Neural cell (in vitro differentiated cells): ENCODE measurements at regions not wholly inside any gene's neighbourhood (a gene's known extent, or its start where the extent isn't known, plus 50 kb on each side); places are given as distances from the start of the nearest gene placed in this dataset.

Experiments used
- H2AFZ ChIP-seq: fragments of 200-600, 300-800 bp; sonication (generic), shearing (Covaris generic); 2 replicates; pipeline ENCODE4 v1.6.0; 2014; ENCODE audit warnings: low read depth, mild to moderate bottlenecking, antibody characterized with exemption, low read length, moderate library complexity
- H3F3A ChIP-seq: fragments of 200-600 bp; shearing (Covaris generic); 2 replicates; pipeline ENCODE4 v1.6.1; 2016; ENCODE audit warnings: mild to moderate bottlenecking, moderate library complexity, mixed read lengths, antibody characterized with exemption, low read length; ENCODE audit not compliant: insufficient read depth, poor library complexity, severe bottlenecking
- H3K27ac ChIP-seq: fragments of 200-600, 300-800 bp; sonication (generic), shearing (Covaris generic); 2 replicates; pipeline ENCODE4 v1.5.1; 2014; ENCODE audit warnings: mild to moderate bottlenecking, low read length, moderate library complexity
- H3K27me3 ChIP-seq: fragments of 300-800, 200-600 bp; sonication (generic), shearing (Covaris generic); 2 replicates; pipeline ENCODE4 v1.6.0; 2014; ENCODE audit warnings: mild to moderate bottlenecking, low read depth, low read length, moderate library complexity; ENCODE audit not compliant: insufficient read depth
- H3K36me3 ChIP-seq: fragments of 300-800, 200-600 bp; sonication (generic), shearing (Covaris generic); 2 replicates; pipeline ENCODE4 v1.5.1; 2014; ENCODE audit warnings: mild to moderate bottlenecking, antibody characterized with exemption, low read length, moderate library complexity; ENCODE audit not compliant: insufficient read depth
- H3K4me2 ChIP-seq: fragments of 300-800, 200-600 bp; sonication (generic), shearing (Covaris generic); 2 replicates; pipeline ENCODE4 v1.6.0; 2014; ENCODE audit warnings: mild to moderate bottlenecking, low read length
- H3K4me3 ChIP-seq: fragments of 300-800, 200-600 bp; sonication (generic), shearing (Covaris generic); 2 replicates; pipeline ENCODE4 v1.5.1; 2014; ENCODE audit warnings: mild to moderate bottlenecking, low read length, moderate library complexity
- H3K79me2 ChIP-seq: fragments of 200-600 bp; shearing (Covaris generic); replicated peaks from 2 replicates; pipeline ENCODE4 v1.6.0; 2014; ENCODE audit warnings: mild to moderate bottlenecking, low read length, moderate library complexity; ENCODE audit not compliant: insufficient read depth
- H3K9ac ChIP-seq: fragments of 300-800, 200-600 bp; sonication (generic), shearing (Covaris generic); 2 replicates; pipeline ENCODE4 v1.6.1; 2016; ENCODE audit warnings: mild to moderate bottlenecking, low read length, mixed read lengths
- H3K9me2 ChIP-seq: fragments of 200-600 bp; shearing (Covaris generic); 2 replicates; pipeline ENCODE4 v1.6.1; 2016; ENCODE audit warnings: mild to moderate bottlenecking, low read length, mixed read lengths; ENCODE audit not compliant: insufficient read depth
- H3K9me3 ChIP-seq: fragments of 200-600, 300-800 bp; sonication (generic), shearing (Covaris generic); 2 replicates; pipeline ENCODE4 v1.6.1; 2016; ENCODE audit warnings: mild to moderate bottlenecking, mixed run types, low read length, moderate library complexity, mixed read lengths
- H4K20me1 ChIP-seq: fragments of 200-600 bp; shearing (Covaris generic); 2 replicates; pipeline ENCODE4 v1.6.1; 2016; ENCODE audit warnings: mild to moderate bottlenecking, mixed run types; ENCODE audit not compliant: insufficient read depth
- CTCF ChIP-seq: fragments of 450-650 bp; IDR thresholded peaks from 2 replicates; pipeline ENCODE4 v1.5.1; 2014; ENCODE audit warnings: antibody characterized with exemption, mild to moderate bottlenecking, moderate library complexity; ENCODE audit not compliant: poor library complexity, severe bottlenecking
- EP300 ChIP-seq: fragments of 450-650 bp; conservative IDR thresholded peaks from 2 replicates; pipeline ENCODE4 v1.6.1; 2014; ENCODE audit warnings: antibody characterized with exemption, mild to moderate bottlenecking, moderate library complexity; ENCODE audit not compliant: poor library complexity, severe bottlenecking
- EZH2 ChIP-seq: fragments of 200-600, 300-800 bp; shearing (Covaris generic), sonication (generic); IDR thresholded peaks from 2 replicates; pipeline ENCODE4 v1.6.1; 2014; ENCODE audit warnings: antibody characterized with exemption, low read length, borderline replicate concordance, mild to moderate bottlenecking; ENCODE audit not compliant: insufficient read depth, poor library complexity, severe bottlenecking
- MXI1 ChIP-seq: fragments of 450-650 bp; conservative IDR thresholded peaks from 2 replicates; pipeline ENCODE4 v1.6.1; 2014; ENCODE audit warnings: antibody characterized with exemption, mild to moderate bottlenecking; ENCODE audit not compliant: poor library complexity, severe bottlenecking
- POLR2AphosphoS5 ChIP-seq: IDR thresholded peaks from 2 replicates; pipeline ENCODE4 v1.6.1; 2012
- RAD21 ChIP-seq: fragments of 450-650 bp; conservative IDR thresholded peaks from 2 replicates; pipeline ENCODE4 v1.6.1; 2014; ENCODE audit warnings: antibody characterized with exemption, mild to moderate bottlenecking, moderate library complexity
- SMC3 ChIP-seq: fragments of 450-650 bp; conservative IDR thresholded peaks from 2 replicates; pipeline ENCODE4 v1.6.1; 2014; ENCODE audit warnings: antibody characterized with exemption, mild to moderate bottlenecking, moderate library complexity; ENCODE audit not compliant: poor library complexity
- TAF1 ChIP-seq: IDR thresholded peaks from 2 replicates; pipeline ENCODE4 v1.6.1; 2012; ENCODE audit warnings: low read depth
- TF ChIP-seq, protein P1 (sequence below): IDR thresholded peaks from 2 replicates; pipeline ENCODE4 v1.6.1; 2012; ENCODE audit warnings: borderline replicate concordance

DNA sequence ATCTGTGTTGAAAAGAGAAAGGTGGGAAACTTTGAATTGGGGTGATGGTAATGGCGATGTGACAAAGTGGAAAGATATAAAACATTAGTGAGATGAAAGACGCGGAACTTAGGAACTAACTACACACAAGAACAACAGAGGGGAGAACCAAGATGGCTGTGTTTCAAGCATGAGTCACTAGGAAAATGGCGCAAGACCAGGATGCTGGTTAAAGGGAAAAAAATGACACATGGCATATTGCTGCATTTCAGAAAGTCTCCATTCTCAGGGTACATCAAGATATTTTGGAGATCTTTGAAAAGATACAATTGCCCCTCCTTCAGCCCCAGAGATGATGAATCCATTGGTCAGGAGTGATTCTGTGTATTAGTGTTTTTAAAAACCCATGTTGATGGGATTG is 164.4 kb downstream of the FBXO8 start:
- no peak overlapping the region for H3K9ac ChIP-seq
- H2AFZ ChIP-seq, result no peak overlapping the region
- H3K9me2 ChIP-seq, result no peaks in the 10 kb centered on the region
- no peaks in the 10 kb centered on the region for H3K36me3 ChIP-seq
- no peaks in the 10 kb centered on the region for H3K27me3 ChIP-seq
- no peaks in the 10 kb centered on the region for H3K79me2 ChIP-seq
- H4K20me1 ChIP-seq, result no peaks in the 10 kb centered on the region
- no peak overlapping the region for H3K27ac ChIP-seq
- H3K9me3 ChIP-seq, result no peaks in the 10 kb centered on the region
- no peak for TF ChIP-seq MXI1
- TF ChIP-seq TAF1, result no peak
- TF ChIP-seq EP300, result no peak
- TF ChIP-seq, protein P1, sequence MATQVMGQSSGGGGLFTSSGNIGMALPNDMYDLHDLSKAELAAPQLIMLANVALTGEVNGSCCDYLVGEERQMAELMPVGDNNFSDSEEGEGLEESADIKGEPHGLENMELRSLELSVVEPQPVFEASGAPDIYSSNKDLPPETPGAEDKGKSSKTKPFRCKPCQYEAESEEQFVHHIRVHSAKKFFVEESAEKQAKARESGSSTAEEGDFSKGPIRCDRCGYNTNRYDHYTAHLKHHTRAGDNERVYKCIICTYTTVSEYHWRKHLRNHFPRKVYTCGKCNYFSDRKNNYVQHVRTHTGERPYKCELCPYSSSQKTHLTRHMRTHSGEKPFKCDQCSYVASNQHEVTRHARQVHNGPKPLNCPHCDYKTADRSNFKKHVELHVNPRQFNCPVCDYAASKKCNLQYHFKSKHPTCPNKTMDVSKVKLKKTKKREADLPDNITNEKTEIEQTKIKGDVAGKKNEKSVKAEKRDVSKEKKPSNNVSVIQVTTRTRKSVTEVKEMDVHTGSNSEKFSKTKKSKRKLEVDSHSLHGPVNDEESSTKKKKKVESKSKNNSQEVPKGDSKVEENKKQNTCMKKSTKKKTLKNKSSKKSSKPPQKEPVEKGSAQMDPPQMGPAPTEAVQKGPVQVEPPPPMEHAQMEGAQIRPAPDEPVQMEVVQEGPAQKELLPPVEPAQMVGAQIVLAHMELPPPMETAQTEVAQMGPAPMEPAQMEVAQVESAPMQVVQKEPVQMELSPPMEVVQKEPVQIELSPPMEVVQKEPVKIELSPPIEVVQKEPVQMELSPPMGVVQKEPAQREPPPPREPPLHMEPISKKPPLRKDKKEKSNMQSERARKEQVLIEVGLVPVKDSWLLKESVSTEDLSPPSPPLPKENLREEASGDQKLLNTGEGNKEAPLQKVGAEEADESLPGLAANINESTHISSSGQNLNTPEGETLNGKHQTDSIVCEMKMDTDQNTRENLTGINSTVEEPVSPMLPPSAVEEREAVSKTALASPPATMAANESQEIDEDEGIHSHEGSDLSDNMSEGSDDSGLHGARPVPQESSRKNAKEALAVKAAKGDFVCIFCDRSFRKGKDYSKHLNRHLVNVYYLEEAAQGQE, result no peak
- TF ChIP-seq SMC3, result no peak
- no peak for TF ChIP-seq EZH2
- H3K4me3 ChIP-seq, result no peak overlapping the region
- no peak overlapping the region for H3K4me2 ChIP-seq
- no peaks in the 10 kb centered on the region for H3F3A ChIP-seq

- no peak overlapping the region for H2AFZ ChIP-seq
- H3K27me3 ChIP-seq, result no peaks in the 10 kb centered on the region
- H3K36me3 ChIP-seq, result no peaks in the 10 kb centered on the region
Measured at GRCh38 chr4:174118171-174118570, 165.3 kb downstream of the FBXO8 start.

More at GRCh38 chr4:174118171-174118570, 165.3 kb downstream of the FBXO8 start:
- no peak overlapping the region for H3K27ac ChIP-seq
- no peak for TF ChIP-seq EP300
- no peak for TF ChIP-seq CTCF
- no peak for TF ChIP-seq POLR2AphosphoS5
- no peak for TF ChIP-seq RAD21
- no peak for TF ChIP-seq EZH2
- TF ChIP-seq MXI1, result no peak
- no peak for TF ChIP-seq TAF1
- no peaks in the 10 kb centered on the region for H3K9me3 ChIP-seq
- no peaks in the 10 kb centered on the region for H3F3A ChIP-seq
- no peaks in the 10 kb centered on the region for H3K9me2 ChIP-seq
- no peak overlapping the region for H3K9ac ChIP-seq
- no peaks in the 10 kb centered on the region for H3K79me2 ChIP-seq
- no peak overlapping the region for H3K4me3 ChIP-seq
- no peak overlapping the region for H3K4me2 ChIP-seq
- H4K20me1 ChIP-seq, result no peaks in the 10 kb centered on the region
